ENCODE measurements at regions not wholly inside any gene's neighbourhood (a gene's known extent, or its start where the extent isn't known, plus 50 kb on each side); places are given as distances from the start of the nearest gene placed in this dataset.

GRCh38 chr7:77474756-77475155 is 58.6 kb upstream of the GSAP start:
- no peak overlapping the region for H3K4me3 ChIP-seq (ENCODE audit: low read depth, poor library complexity, severe bottlenecking)
- DNase-seq (ENCODE audit: low spot score in 2 of 2), result no peak
- WGBS, 2 donors, result 83% methylated on average over 3 of the region's 3 CpGs
- intact Hi-C loops (cut with DNase I; ENCODE audit: low total_unique reads), result no loop called here
- no peak for TF ChIP-seq CTCF (IDR thresholded peaks at IDR 0.05)
- no peak for TF ChIP-seq POLR2A (IDR thresholded peaks at IDR 0.05)

GRCh38 chr7:77473229-77474005 is 57.3 kb upstream of the GSAP start:
- H3K4me3 ChIP-seq (ENCODE audit: low read depth, poor library complexity, severe bottlenecking), result no peak overlapping the region
- DNase-seq (ENCODE audit: low spot score in 2 of 2), result no peak
- TF ChIP-seq CTCF (IDR thresholded peaks at IDR 0.05) (no peak), POLR2A (IDR thresholded peaks at IDR 0.05) (no peak)
- intact Hi-C loops (cut with DNase I; ENCODE audit: low total_unique reads), result no loop called here
- WGBS, 2 donors, result 80 to 87% methylated on average over 8 of the region's 8 CpGs

DNA sequence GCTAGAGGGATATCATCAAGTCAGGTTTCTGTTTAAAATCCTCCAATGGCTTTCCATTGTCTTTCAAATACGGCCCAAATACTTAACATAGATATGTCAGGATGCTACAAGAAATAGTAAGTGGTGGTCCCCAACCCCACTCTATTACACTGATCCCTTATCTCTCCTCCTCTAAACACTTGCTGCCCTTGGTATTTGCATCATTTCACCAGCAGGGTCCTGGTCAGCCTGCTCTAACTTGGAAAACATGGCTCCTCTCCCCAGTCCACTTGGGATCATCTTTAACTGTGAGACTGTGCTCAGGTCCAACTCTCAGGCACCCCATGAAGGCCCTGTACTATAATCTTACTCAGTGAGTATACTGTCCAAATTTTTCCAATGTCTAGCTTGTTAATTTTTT is 53.8 kb upstream of the GSAP start:
- H3K4me3 ChIP-seq (ENCODE audit: low read depth, poor library complexity, severe bottlenecking), result no peak overlapping the region
- WGBS, 2 donors, result 97 to 100% methylated on average over 1 of the region's 1 CpG
- no peak for TF ChIP-seq POLR2A (IDR thresholded peaks at IDR 0.05)
- no peak for DNase-seq (ENCODE audit: low spot score in 2 of 2)
- intact Hi-C loops (cut with DNase I; ENCODE audit: low total_unique reads), result no loop called here

DNA sequence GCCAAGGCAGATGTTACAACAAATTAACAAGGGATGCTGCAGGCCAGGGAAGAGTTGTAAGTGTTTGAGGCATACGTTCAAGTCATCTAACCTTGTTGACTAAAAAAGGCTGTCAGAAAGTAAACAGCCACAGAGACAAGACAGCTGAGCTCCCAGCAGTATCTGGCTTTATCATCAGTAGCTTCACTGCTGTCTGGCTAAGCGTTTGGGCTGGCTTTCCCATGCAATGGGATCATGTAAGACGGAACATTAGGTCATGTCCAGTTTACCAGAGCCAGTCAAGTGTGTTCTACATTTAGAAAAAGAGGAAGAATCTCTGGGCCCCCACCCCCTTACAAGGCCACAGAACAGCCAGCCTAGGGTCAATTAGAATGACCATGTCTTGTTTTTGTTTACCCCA is 51.3 kb upstream of the GSAP start:
- no peak for TF ChIP-seq POLR2A (IDR thresholded peaks at IDR 0.05)
- no peak for TF ChIP-seq CTCF (IDR thresholded peaks at IDR 0.05)
- intact Hi-C loops (cut with DNase I; ENCODE audit: low total_unique reads), result no loop called here
- WGBS, 2 donors, result 60 to 65% methylated on average over 3 of the region's 3 CpGs
- no peak overlapping the region for H3K4me3 ChIP-seq (ENCODE audit: low read depth, poor library complexity, severe bottlenecking)
- peak in 1 of 2 donors; percentile 39 for DNase-seq (ENCODE audit: low spot score in 2 of 2)

GRCh38 chr7:77466450-77466849 is 50.3 kb upstream of the GSAP start:
- H3K4me3 ChIP-seq (ENCODE audit: low read depth, poor library complexity, severe bottlenecking), result no peak overlapping the region
- WGBS, 2 donors, result 78 to 93% methylated on average over 1 of the region's 1 CpG
- TF ChIP-seq POLR2A (IDR thresholded peaks at IDR 0.05) (no peak), CTCF (IDR thresholded peaks at IDR 0.05) (no peak)
- intact Hi-C loops (cut with DNase I; ENCODE audit: low total_unique reads), result no loop called here
- no peak for DNase-seq (ENCODE audit: low spot score in 2 of 2)

Measured in lower leg skin (tissue), 4 donors.